Brain microvascular endothelial cell (primary cell): ENCODE measurements at regions not wholly inside any gene's neighbourhood (a gene's known extent, or its start where the extent isn't known, plus 50 kb on each side); places are given as distances from the start of the nearest gene placed in this dataset.

ENCODE experiments used
- DNase-seq: peaks from one replicate; pipeline ENCODE4 v3.0.0-alpha.2; 2020
- H3K27ac ChIP-seq: fragments of 250-450 bp; sonication (Bioruptor Pico); 2 replicates; pipeline ENCODE4 v1.5.1; 2020; ENCODE audit warnings: mild to moderate bottlenecking, moderate library complexity
- H3K27me3 ChIP-seq: fragments of 250-450 bp; sonication (Bioruptor Pico); replicated peaks from 2 replicates; pipeline ENCODE4 v1.5.1; 2020; ENCODE audit warnings: mild to moderate bottlenecking
- H3K36me3 ChIP-seq: fragments of 250-450 bp; sonication (Bioruptor Pico); replicated peaks from 2 replicates; pipeline ENCODE4 v1.5.1; 2020; ENCODE audit warnings: mild to moderate bottlenecking
- H3K4me3 ChIP-seq: 2 replicates; pipeline ENCODE4 v1.5.1; 2011; ENCODE audit warnings: low read depth, mild to moderate bottlenecking, control low read depth, low read length, moderate library complexity
- in situ Hi-C: cut with HindIII; loops from 2 replicates; pipeline ENCODE4 v1.10.0; 2017; ENCODE audit warnings: low sequenced_read_pairs, low pct_ligation_motif_present
- TF ChIP-seq, protein P1 (sequence below): IDR thresholded peaks from 2 replicates; pipeline ENCODE4 v1.5.1; 2011; ENCODE audit warnings: low read depth, mild to moderate bottlenecking, moderate library complexity, low read length, control low read depth, inconsistent platforms; ENCODE audit errors: missing control alignments

DNA sequence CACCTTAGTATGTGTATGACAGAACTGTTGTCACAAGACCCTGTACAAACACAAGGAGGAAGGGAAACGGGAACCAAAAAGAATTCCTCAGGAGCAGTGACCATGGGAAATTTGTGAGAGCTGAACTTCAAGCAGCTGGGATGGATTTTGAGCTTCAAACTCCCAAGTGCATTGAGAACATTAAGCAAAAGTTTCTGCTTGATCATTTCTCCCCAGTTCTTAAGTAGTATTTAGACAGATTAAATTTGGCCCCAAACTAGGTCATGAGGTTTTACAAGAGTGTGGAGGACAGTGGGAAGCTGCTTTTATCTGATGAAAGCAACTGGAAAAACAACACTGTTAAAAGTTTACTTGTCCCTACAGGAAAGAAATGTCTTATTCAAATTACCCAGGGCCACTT, 206.0 kb upstream of the DCN start:
- Histone ChIP-seq H3K27me3 (no peaks in the 10 kb centered on the region), H3K36me3 (no peaks in the 10 kb centered on the region), H3K27ac (no peak overlapping the region), H3K4me3 (no peak overlapping the region)
- TF ChIP-seq, protein P1, sequence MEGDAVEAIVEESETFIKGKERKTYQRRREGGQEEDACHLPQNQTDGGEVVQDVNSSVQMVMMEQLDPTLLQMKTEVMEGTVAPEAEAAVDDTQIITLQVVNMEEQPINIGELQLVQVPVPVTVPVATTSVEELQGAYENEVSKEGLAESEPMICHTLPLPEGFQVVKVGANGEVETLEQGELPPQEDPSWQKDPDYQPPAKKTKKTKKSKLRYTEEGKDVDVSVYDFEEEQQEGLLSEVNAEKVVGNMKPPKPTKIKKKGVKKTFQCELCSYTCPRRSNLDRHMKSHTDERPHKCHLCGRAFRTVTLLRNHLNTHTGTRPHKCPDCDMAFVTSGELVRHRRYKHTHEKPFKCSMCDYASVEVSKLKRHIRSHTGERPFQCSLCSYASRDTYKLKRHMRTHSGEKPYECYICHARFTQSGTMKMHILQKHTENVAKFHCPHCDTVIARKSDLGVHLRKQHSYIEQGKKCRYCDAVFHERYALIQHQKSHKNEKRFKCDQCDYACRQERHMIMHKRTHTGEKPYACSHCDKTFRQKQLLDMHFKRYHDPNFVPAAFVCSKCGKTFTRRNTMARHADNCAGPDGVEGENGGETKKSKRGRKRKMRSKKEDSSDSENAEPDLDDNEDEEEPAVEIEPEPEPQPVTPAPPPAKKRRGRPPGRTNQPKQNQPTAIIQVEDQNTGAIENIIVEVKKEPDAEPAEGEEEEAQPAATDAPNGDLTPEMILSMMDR, result no peak
- in situ Hi-C loops, result no loop called here
- no peak for DNase-seq

DNA sequence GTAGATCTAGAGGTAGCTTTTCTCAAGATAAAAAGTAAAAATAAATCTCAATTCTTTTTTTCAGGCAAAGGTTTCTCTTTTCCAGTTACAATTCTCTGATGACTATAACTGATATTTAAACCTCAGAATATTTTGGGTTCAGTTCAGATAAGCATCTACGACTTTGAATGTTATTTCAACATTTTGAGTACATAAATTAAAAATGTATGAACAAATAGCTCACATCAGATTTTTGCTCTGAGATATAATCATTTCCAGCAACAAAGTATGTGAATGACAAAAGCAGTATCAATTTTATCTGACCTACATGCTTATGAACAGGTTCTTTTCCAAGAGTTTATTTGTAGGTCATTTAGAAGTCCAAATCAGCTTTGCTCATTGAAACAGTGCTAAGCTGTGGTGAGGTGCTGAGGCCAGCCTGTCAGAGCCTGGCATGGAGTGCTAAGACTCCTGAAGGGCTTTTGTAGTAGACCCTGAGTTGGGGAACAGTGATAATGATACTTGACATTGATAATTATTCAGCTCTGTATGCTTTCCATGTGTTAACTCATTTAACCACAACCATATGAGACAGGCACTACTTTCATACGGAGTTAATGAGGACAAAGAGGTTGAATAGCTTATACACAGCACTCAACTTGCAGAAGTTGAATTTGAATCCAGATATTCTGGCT, 205.0 kb upstream of the DCN start:
- H3K27me3 ChIP-seq, result no peaks in the 10 kb centered on the region
- H3K27ac ChIP-seq, result no peak overlapping the region
- H3K4me3 ChIP-seq, result no peak overlapping the region
- no peak for DNase-seq
- in situ Hi-C loops, result no loop called here
- TF ChIP-seq, protein P1, result no peak
- H3K36me3 ChIP-seq, result no peaks in the 10 kb centered on the region

DNA sequence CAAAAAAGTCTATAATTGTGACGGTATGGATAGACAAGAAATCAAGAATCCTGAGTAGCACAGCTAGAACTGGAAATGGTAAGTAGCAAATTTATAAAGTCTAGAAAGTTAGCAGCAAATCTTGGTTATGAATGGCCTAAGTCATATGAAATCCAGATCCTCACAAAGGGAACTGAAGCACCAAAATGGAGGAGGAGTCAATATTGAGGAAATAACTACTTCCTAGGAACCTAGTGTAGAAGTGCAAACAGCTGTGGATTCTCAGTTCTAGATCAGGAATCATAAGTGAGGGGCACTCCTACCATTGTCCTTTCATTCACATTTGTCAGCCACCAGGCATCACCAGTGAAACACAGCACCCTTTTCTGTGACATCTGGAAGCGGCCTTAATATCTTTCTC, 202.2 kb upstream of the DCN start:
- Histone ChIP-seq H3K36me3 (no peaks in the 10 kb centered on the region), H3K4me3 (no peak overlapping the region), H3K27ac (no peak overlapping the region), H3K27me3 (no peaks in the 10 kb centered on the region)
- DNase-seq, result no peak
- TF ChIP-seq, protein P1, result no peak
- in situ Hi-C loops, result no loop called here

DNA sequence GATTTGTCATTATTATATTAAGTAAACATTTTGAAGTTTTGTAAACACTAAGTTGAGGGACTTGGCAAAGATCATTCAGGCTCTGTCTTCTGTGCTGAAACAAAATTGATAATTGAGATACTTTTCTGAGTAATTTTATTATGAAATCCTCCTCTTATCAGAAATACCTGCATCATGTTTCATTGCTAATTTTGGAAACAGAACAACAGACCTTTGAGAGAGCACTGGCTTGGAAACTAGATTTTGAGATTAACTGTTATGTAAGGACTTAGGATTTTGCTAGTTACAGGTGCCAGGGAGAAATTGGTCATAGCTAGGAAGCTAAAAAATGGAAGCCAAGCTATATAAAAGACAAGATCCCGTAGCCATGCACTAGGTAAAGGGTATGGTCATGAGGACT, 201.7 kb upstream of the DCN start:
- no peak overlapping the region for H3K4me3 ChIP-seq
- no peak overlapping the region for H3K27ac ChIP-seq
- TF ChIP-seq, protein P1, result no peak
- no peaks in the 10 kb centered on the region for H3K36me3 ChIP-seq
- in situ Hi-C loops, result no loop called here
- H3K27me3 ChIP-seq, result no peaks in the 10 kb centered on the region
- no peak for DNase-seq

DNA sequence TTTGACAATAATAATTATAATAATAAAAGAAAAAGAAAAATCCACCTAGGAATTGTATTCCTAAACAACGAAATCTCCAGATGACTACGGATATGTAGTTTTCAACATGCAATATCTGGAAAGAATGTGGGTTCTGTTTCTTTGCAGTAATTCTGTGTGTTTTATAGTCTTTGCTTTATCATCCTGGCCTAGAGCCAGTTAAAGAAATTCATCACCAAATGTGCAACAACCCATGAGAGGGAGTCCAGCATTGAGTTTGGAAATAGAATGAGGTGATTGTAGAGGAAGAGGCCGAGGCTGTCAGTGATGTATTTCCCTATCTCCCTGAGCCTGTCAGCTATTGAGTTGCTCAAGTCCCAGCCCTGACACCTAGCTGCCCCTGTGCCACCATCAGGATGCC, 200.5 kb upstream of the DCN start:
- DNase-seq, result no peak
- Histone ChIP-seq H3K27ac (no peak overlapping the region), H3K36me3 (no peaks in the 10 kb centered on the region), H3K27me3 (no peaks in the 10 kb centered on the region), H3K4me3 (no peak overlapping the region)
- in situ Hi-C loops, result no loop called here
- TF ChIP-seq, protein P1, result no peak

DNA sequence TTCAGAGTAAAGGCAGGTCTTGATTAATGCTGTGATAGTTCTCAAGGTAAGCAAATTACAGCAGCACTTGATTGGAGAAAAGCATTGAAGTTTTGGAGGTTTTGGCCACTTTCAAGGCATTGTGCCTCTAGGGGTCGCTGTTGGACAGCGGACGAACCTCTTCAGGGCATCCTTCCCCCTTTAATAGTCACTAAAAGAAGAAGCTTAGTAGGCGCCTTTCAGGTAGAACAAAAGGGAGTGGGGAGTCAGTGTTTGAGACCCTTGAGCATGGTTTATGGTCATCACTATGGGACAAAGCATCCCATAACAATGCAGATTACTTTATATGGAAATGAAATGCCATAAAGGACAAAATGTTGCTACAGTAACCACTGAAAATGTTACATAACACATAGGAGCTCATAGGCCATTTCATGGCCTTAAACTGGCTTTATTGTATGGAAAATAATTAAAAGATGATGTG, 199.5 kb upstream of the DCN start:
- in situ Hi-C loops, result no loop called here
- H3K36me3 ChIP-seq, result no peaks in the 10 kb centered on the region
- H3K27me3 ChIP-seq, result no peaks in the 10 kb centered on the region
- TF ChIP-seq, protein P1, result peak; percentile 89
- DNase-seq, result peak; percentile 77
- H3K4me3 ChIP-seq, result peak overlapping the region; percentile 61
- peak overlapping the region; percentile 68 for H3K27ac ChIP-seq
